ENCODE measurements at regions not wholly inside any gene's neighbourhood (a gene's known extent, or its start where the extent isn't known, plus 50 kb on each side); places are given as distances from the start of the nearest gene placed in this dataset.
A peak's percentile ranks its signal among the peaks of the same experiment; 100 is the strongest.

DNA sequence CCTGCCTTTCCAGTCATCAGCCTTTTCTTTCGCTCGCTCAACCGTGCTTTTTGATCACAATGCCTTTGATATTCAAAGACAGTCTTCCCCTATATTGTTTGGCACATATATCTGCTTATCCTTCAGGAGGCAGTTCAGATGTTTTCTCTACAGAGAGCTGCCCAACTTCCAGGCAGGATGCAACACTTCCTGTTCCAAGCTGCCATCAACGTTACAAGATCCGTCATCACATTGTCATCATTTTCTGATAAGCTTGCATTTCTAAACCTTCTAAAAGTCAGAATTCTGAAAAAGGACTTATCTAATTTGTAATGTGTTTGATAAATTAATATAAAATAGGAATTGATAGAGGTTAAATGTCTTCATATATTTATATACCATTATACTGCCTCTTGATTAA is 574.2 kb downstream of the TBC1D4 start:
- no peak overlapping the region for H3K4me3 ChIP-seq (ENCODE audit: low read length)
- TF ChIP-seq, protein P1, sequence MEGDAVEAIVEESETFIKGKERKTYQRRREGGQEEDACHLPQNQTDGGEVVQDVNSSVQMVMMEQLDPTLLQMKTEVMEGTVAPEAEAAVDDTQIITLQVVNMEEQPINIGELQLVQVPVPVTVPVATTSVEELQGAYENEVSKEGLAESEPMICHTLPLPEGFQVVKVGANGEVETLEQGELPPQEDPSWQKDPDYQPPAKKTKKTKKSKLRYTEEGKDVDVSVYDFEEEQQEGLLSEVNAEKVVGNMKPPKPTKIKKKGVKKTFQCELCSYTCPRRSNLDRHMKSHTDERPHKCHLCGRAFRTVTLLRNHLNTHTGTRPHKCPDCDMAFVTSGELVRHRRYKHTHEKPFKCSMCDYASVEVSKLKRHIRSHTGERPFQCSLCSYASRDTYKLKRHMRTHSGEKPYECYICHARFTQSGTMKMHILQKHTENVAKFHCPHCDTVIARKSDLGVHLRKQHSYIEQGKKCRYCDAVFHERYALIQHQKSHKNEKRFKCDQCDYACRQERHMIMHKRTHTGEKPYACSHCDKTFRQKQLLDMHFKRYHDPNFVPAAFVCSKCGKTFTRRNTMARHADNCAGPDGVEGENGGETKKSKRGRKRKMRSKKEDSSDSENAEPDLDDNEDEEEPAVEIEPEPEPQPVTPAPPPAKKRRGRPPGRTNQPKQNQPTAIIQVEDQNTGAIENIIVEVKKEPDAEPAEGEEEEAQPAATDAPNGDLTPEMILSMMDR (IDR thresholded peaks at IDR 0.05; ENCODE audit: insufficient read depth, low read depth, low read length, missing control alignments), result no peak
- DNase-seq (ENCODE audit: low read depth), result no peak

DNA sequence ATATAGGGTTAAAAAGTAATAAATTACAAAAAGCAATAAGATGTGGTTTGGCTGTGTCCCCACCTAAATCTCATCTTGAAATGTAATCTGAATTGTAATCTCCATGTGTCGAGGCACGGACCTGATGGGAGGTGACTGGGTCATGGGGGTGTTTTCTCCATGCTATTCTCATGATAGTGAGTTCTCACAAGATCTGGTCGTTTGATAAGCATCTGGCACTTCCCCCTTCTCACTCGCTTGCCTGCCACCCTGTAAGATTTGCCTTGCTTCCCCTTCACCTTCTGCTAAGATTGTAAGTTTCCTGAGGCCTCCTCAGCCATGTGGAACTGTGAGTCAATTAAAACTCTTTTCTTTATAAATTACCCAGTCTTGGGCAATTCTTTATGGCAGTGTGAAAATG is 577.4 kb downstream of the TBC1D4 start:
- TF ChIP-seq, protein P1 (IDR thresholded peaks at IDR 0.05; ENCODE audit: insufficient read depth, low read depth, low read length, missing control alignments), result no peak
- H3K4me3 ChIP-seq (ENCODE audit: low read length), result no peak overlapping the region
- DNase-seq (ENCODE audit: low read depth), result no peak

DNA sequence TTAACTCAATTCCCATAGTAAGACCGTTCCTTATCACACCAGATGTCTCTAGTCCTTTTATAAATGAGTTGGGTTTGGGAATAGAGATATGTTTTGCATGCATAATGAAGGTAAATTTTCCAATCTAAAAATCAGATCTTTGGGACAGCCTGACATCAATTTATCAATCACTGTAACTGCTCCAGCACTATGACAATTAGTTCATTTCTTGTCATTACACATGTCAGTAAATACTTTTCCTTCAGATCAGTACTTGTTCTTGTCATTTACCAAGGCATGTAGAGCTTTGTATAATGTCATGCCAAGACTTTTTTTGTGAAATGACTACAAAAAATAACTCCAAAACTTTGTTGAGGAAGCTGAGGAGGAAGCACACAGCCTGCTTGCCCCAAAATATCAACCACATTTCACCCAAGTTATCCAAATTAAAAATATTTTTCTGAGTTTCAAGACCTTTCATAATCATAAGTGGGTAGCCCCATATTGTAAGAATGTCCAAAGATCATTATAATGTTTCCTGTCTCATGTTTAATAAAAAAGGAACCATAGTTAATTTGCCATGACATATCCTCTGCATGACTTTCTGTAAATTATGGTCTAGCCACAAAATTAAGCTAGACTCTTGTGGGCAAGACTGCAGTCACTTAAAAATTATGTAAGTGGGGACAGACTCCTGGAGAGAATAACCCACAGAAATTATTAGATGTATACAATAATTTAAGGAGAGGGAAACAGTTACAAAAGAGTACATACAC is 586.8 kb downstream of the TBC1D4 start:
- TF ChIP-seq, protein P1 (IDR thresholded peaks at IDR 0.05; ENCODE audit: insufficient read depth, low read depth, low read length, missing control alignments), result no peak
- no peak for DNase-seq (ENCODE audit: low read depth)
- no peak overlapping the region for H3K4me3 ChIP-seq (ENCODE audit: low read length)

DNA sequence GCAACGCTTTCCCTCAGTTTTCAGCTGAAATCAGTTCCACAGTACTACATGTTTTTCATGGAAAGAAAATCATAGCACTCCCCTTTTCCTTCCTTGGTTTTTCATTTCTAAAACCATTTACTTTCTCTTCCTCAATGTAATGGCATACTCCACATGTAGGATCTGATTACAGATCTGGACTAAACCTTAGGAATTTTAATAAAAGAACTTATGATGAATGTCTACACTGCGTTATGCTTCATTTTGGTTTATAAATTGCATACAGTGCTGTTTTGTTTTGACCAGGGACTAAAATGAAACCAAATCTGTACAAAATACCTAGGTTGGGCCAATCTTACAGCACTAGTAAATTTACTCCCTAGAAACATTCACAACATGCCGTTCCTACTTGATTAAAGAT is 589.9 kb downstream of the TBC1D4 start:
- H3K4me3 ChIP-seq (ENCODE audit: low read length), result no peak overlapping the region
- no peak for DNase-seq (ENCODE audit: low read depth)
- TF ChIP-seq, protein P1 (IDR thresholded peaks at IDR 0.05; ENCODE audit: insufficient read depth, low read depth, low read length, missing control alignments), result no peak

DNA sequence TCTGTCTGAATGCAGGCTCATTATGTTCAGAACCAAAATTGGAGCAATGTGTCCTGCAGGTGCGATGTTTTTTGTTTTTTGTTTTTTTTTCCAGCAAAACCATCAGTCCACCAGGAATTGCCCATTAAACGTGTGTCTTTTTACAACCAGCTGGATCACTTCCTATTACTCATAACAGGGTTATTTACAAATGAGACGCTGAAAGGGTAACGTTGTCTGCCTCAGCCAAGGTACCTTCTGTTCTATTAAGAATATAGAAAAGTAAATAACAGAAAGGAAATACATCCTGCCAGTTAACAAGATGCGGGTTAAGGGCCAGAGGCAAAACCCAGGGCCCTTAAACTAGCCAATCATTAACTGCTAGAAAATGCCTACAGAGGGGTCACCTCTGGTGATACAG is 590.4 kb downstream of the TBC1D4 start:
- no peak overlapping the region for H3K4me3 ChIP-seq (ENCODE audit: low read length)
- TF ChIP-seq, protein P1 (IDR thresholded peaks at IDR 0.05; ENCODE audit: insufficient read depth, low read depth, low read length, missing control alignments), result no peak
- DNase-seq (ENCODE audit: low read depth), result peak; percentile 71

DNA sequence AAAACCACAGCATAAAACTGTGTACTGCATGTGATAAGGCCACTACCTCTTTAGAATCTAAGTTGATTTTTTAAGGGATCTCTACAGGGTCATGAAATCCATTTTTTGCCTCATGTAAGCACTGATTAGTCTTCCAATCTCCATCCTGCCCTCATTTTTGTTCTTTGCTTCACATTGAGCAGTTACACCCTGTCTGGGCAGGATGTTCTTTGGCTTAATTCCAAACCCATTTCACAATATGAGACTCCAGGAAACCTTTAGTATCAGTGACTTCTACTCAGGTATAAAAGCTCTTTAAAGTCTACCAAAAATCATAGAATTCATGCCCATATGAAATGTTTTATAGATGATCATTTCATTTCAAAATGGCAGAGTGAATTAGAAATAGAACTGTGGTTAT is 592.6 kb downstream of the TBC1D4 start:
- peak; percentile 91 for DNase-seq (ENCODE audit: low read depth)
- TF ChIP-seq, protein P1 (IDR thresholded peaks at IDR 0.05; ENCODE audit: insufficient read depth, low read depth, low read length, missing control alignments), result no peak
- no peak overlapping the region for H3K4me3 ChIP-seq (ENCODE audit: low read length)

DNA sequence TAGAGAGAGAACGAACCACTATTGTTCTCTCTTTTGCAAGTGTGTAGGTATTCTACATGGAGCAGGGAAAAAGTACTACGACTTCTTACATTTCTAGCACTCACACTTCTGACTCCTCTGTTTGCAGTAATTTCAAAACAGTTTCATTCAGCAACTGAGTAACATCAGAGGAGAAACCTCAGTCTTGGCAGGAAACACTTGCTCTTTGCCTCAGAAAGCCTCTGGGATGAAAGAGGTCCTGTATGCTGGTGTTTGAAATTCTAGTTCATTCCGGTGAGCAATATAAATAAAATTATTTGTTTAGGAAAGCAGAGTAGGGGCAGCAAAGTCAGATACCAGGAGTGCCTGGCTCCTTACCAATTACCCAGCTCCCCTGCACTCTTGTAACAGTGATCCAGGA is 595.5 kb downstream of the TBC1D4 start:
- DNase-seq (ENCODE audit: low read depth), result peak; percentile 3
- TF ChIP-seq, protein P1 (IDR thresholded peaks at IDR 0.05; ENCODE audit: insufficient read depth, low read depth, low read length, missing control alignments), result no peak
- no peak overlapping the region for H3K4me3 ChIP-seq (ENCODE audit: low read length)
